ENCODE measurements at regions not wholly inside any gene's neighbourhood (a gene's known extent, or its start where the extent isn't known, plus 50 kb on each side); places are given as distances from the start of the nearest gene placed in this dataset.

DNA sequence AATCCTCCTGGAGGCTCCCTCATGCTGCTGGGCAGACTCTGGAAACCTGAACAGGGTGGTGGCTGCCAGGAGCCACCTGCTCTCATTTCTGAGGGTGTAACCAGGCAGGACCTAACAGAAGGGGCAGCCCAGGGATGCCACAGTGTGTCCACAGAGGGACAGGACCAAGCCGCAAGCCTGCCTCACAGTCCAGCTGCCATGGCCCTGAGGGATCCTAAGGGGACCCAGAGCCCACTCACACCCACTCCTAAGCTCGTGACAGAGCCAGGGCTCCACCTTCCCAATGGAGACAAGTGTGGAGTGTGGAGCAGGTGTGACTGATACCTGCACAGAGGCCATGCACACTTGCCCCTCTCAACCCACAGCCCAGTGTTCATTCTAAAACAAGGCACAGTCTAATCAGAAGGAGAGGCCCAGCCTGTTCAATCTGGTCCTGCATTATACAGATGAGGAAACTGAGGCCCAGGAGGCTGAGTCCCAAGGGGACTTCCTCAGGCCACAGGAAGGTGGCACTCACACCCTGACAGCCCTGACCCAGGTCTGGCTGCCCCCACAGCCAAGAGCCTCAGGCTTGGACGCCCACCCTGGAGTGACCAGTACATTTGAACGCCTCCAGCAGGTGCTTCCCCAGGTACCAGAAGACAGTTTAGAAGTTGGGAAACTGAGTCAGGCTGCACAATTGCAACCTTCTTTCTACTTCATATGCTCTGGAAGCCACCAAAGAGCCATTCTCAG is 220.1 kb downstream of the TUBA3C start:
- no peak for TF ChIP-seq POLR2AphosphoS5 (IDR thresholded peaks at IDR 0.05; ENCODE audit: insufficient read depth in 1 of 2, low read depth in 1 of 2)
- TF ChIP-seq, protein P1, sequence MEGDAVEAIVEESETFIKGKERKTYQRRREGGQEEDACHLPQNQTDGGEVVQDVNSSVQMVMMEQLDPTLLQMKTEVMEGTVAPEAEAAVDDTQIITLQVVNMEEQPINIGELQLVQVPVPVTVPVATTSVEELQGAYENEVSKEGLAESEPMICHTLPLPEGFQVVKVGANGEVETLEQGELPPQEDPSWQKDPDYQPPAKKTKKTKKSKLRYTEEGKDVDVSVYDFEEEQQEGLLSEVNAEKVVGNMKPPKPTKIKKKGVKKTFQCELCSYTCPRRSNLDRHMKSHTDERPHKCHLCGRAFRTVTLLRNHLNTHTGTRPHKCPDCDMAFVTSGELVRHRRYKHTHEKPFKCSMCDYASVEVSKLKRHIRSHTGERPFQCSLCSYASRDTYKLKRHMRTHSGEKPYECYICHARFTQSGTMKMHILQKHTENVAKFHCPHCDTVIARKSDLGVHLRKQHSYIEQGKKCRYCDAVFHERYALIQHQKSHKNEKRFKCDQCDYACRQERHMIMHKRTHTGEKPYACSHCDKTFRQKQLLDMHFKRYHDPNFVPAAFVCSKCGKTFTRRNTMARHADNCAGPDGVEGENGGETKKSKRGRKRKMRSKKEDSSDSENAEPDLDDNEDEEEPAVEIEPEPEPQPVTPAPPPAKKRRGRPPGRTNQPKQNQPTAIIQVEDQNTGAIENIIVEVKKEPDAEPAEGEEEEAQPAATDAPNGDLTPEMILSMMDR (IDR thresholded peaks at IDR 0.05) = no peak
- TF ChIP-seq POLR2A (IDR thresholded peaks at IDR 0.05) = no peak
